A204.1 (cell line): ENCODE measurements at regions not wholly inside any gene's neighbourhood (a gene's known extent, or its start where the extent isn't known, plus 50 kb on each side); places are given as distances from the start of the nearest gene placed in this dataset.

ENCODE experiments used
- FAIRE-seq: peaks from 2 replicates; lab custom pipeline; 2012; peaks lifted over from hg19 to GRCh38; lab: Jason Lieb, UNC

- no peak for FAIRE-seq
These were observed 201.7 kb upstream of the CWC22 start for GRCh38 chr2:180208841-180209240.

- FAIRE-seq, result no peak
These were observed 198.6 kb upstream of the CWC22 start for GRCh38 chr2:180205621-180206235.

DNA sequence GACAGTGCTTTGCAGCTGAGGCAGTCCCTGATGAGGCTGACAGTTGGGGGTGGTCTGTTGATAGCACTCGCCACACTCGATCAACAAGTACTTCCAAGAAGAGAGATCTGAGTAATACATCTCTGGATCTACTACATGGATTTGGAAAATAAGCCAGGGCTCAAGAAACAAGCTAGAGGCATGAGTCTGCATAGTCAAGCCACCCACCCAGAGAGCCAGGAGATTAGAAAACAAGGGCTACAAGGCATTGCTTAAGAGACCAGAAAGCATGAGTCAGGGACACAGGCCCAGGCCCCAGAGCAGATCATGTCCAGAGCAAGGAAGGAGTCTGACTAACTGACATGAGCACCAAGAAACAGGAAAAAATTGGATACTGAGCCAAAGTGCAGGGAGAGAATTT is 196.9 kb upstream of the CWC22 start:
- no peak for FAIRE-seq

DNA sequence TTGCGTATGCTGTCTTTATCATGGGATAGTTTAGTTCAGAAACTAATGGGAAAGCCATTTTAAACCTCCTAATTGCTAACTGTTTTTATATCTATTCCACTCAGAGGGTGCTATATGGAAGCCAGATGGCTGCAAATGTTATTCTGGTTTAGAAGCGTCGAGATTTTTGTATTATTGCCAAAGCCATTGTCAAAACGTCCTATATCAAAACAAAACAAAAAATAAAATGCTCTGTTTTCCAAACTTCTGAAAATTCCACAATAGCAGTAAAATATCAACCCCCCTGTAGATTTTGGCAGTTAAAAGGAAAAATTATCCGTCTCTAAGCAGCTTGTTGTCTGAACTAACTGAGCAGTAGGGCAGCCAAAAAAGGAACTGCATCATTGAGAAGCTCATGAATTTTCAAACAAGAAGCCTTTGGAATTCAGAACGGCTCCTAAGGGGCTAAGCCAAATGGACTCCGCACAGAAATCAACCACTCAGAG is 195.4 kb upstream of the CWC22 start:
- FAIRE-seq, result no peak

DNA sequence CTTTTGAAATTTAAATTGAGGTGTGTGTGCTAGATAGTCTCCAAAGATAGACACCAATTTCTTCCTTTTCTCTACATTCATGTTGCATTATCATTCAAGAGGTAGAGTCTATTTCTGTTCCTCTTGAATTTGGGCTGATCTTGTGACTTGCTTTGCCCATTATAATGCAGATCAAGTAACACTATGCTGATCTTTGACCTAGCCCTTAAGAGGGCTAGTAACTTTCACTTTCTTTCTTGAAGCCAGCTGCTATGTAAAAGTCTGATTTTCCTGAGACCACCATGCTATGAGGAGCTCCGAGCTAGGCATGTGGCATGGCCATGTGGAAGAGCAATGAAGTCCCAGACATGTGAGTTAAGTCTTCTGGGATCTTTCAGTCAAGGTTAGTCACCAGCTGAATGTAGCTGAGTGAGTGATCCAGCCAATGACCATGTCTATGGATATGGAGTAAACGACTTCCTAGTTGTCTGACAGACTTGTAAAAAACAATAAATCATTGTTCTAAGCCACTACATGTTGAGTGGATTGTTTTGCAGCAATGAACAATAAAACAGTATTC is 189.4 kb upstream of the CWC22 start:
- no peak for FAIRE-seq

DNA sequence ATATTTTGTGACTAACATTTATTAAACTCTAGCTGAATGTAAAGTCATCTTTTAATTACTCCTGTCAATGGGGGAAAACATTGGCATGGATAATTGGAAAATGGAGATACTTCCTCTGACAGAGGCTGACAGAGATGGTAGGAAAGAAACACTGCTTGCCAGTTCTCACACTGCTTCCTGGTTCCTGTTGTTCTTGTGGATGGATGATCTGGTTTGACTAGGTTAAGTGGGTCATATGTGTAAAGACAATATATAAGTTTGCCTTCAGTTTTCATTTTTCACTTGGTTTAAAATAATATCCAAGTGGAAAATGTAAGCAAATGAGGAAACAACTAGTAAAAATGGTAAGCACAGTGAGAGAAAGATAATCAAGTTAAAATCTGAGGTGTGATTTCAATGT is 188.8 kb upstream of the CWC22 start:
- no peak for FAIRE-seq

GRCh38 chr2:180191432-180192124 is 184.5 kb upstream of the CWC22 start:
- FAIRE-seq, result no peak

- FAIRE-seq, result no peak
These were observed 183.8 kb upstream of the CWC22 start for GRCh38 chr2:180190851-180191250.

GRCh38 chr2:180187611-180188010 is 180.5 kb upstream of the CWC22 start:
- FAIRE-seq, result no peak

GRCh38 chr2:180184506-180184905 is 177.4 kb upstream of the CWC22 start:
- no peak for FAIRE-seq

DNA sequence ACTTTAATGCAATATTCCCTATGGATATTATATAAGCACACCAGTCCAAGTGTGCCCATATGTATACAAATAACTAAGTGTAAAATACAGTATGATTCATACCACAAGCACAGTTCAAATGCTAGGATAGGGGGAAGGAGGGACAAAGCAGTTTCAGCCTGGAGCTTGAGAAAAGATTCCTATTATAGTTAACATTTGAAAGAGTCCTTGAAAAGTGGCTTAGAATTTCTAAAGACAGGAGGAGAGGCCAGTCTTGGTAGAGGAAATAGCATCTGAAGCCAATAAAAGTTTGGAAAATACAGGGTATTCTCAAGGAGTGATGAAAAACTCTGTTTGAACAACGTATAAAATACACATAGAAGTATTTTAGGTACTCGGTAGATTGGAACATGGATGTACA is 173.4 kb upstream of the CWC22 start:
- FAIRE-seq, result no peak

GRCh38 chr2:180177534-180177933 is 170.4 kb upstream of the CWC22 start:
- no peak for FAIRE-seq

DNA sequence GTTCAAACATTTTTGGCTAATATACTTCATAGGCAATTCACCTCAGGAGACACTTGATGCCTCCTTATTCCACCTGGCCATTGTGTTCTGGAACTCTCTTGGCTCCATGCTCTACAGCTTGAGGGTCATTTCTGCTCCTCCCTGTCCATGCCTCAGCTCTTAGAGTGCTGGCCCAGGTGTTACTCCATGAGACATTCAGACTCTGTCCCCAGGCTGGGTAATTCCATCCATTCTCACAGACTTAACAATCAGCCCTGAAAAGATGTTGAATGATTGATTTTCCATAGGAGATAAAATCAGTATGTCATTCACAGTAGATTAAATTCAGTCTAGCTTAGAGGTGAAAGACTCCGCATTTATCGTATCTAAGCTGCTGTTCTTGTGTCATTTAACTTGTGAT is 168.6 kb upstream of the CWC22 start:
- FAIRE-seq, result no peak

- FAIRE-seq, result no peak
These were observed 167.5 kb upstream of the CWC22 start for GRCh38 chr2:180174580-180174979.

- no peak for FAIRE-seq
These were observed 162.4 kb upstream of the CWC22 start for GRCh38 chr2:180169474-180169873.

GRCh38 chr2:180161415-180161814 is 154.3 kb upstream of the CWC22 start:
- no peak for FAIRE-seq

DNA sequence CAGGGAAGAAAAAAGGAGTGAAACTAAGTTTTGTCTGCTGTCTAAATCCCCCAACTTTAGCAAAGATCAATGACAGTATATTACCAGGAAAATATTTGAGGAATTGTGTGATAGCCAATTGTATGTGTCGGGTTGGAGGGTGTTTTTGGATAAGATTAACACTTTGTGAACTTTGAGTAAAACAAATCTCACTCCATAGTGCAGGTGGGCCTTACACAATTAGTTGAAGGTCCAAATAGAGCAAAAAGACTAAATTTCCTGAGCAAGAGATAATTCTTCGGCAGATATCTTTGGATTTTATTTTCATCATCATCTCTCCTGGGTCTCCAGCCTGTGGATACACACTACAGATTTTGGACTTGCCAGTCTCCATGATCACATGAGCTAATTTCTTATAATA is 152.8 kb upstream of the CWC22 start:
- FAIRE-seq, result no peak

DNA sequence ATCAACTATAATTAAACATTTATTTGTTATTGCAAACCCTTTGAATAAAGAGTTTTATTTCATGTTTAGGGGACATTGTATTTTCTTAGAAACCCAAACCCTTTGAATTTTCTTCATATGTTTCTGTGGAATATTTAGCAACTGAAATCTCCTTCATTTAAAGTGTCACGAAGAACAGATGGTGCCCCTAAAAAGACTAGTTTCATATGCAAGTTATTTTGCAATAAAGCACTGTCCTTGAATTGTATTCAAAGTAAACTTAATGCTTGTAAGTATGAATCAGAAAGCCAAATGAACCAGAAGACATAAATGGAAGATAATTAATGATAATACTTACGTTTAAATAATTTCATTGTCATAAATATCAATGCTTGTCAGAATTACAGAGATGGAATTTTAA is 151.9 kb upstream of the CWC22 start:
- no peak for FAIRE-seq

GRCh38 chr2:180156651-180157050 is 149.6 kb upstream of the CWC22 start:
- no peak for FAIRE-seq

GRCh38 chr2:180150606-180151005 is 143.5 kb upstream of the CWC22 start:
- FAIRE-seq, result no peak

GRCh38 chr2:180146541-180146940 is 139.4 kb upstream of the CWC22 start:
- no peak for FAIRE-seq

GRCh38 chr2:180146114-180146513 is 139.0 kb upstream of the CWC22 start:
- no peak for FAIRE-seq

DNA sequence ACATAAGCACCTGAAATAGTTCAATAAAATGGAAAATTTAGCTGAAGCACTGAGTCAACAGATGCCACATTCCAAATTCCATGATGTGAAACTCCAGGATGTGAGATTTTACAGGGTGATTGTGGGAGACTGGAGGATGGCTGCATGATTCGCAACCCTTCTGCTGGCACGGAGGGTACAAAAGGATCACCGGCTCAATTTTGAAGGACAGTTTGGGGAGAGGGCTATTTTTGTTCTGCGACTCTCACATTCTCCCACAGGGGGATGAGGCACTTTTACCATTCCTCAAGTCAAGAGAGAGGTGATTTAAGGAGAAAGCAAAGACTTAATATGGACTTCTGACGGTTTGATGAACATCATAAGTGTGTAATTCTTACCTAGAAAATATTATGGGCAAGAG is 138.1 kb upstream of the CWC22 start:
- no peak for FAIRE-seq

DNA sequence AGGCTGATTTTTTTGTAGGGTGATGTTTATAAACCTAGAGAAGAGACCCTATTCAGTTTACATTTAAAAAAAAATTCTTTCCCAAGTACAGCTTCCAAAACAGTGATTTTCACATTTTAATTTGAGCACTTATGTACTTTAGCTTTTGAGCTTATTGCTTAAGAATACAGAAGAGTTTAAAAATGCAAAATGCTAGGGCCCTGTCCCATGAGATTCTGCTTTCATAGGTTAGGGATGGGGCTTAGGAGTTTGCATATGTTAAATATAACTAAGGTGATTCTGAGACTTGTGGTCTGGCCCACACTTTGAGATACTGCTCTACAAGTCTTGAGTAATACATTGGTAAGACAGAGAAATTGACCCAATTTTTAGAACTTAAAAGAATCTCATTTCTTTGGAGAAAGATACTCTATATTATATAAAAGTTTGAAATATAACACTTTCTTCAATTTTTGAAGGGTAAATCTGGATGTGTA is 137.3 kb upstream of the CWC22 start:
- no peak for FAIRE-seq
